Kidney (tissue), 13 donors: ENCODE measurements at regions not wholly inside any gene's neighbourhood (a gene's known extent, or its start where the extent isn't known, plus 50 kb on each side); places are given as distances from the start of the nearest gene placed in this dataset.

Source experiments
- DNase-seq, 5 donors: peaks; one replicate each; pipeline ENCODE4 v3.0.0-alpha.2; 2013 to 2020
- FAIRE-seq: peaks from 2 replicates; lab custom pipeline; 2012; peaks lifted over from hg19 to GRCh38; lab: Jason Lieb, UNC
- H3K27ac ChIP-seq, 2 donors: one replicate each; pipeline ENCODE4 v1.7.0; 2013; ENCODE audit warnings: low read depth in 2 of 2, low read length in 2 of 2, inconsistent platforms in 1 of 2
- H3K27me3 ChIP-seq: one replicate; pipeline ENCODE4 v1.7.1; 2013; ENCODE audit warnings: low read length, inconsistent platforms; ENCODE audit not compliant: control insufficient read depth, insufficient read depth
- H3K36me3 ChIP-seq, 3 donors: one replicate each; pipeline versions ENCODE4 v1.7.0 to v1.7.1; 2013; ENCODE audit warnings: low read length in 3 of 3, control low read depth in 1 of 3, inconsistent platforms in 1 of 3; ENCODE audit not compliant: insufficient read depth in 3 of 3, control insufficient read depth in 2 of 3
- H3K4me1 ChIP-seq, 3 donors: one replicate each; pipeline versions ENCODE4 v1.7.0 to v1.7.1; 2013; ENCODE audit warnings: low read length in 3 of 3, inconsistent platforms in 1 of 3, low read depth in 1 of 3; ENCODE audit not compliant: control insufficient read depth in 2 of 3, insufficient read depth in 2 of 3
- H3K4me3 ChIP-seq, 3 donors: one replicate each; pipeline versions ENCODE4 v1.7.0 to v1.8.1; 2013; ENCODE audit warnings: low read length in 3 of 3, control low read depth in 1 of 3, inconsistent platforms in 1 of 3
- H3K9ac ChIP-seq, 3 donors: one replicate each; pipeline versions ENCODE4 v1.7.0 to v1.7.1; 2013; ENCODE audit warnings: low read length in 3 of 3, control low read depth in 1 of 3, inconsistent platforms in 1 of 3
- H3K9me3 ChIP-seq, 3 donors: one replicate each; pipeline versions ENCODE4 v1.7.0 to v1.7.1; 2013; ENCODE audit warnings: low read length in 3 of 3, control low read depth in 1 of 3, inconsistent platforms in 1 of 3; ENCODE audit not compliant: control insufficient read depth in 2 of 3, insufficient read depth in 1 of 3
- intact Hi-C: fragments of 100-400 bp; cut with DNase I; formaldehyde crosslinking; loops from one replicate; pipeline ENCODE4 v1.11.1; 2022
- TF ChIP-seq, protein P1 (sequence below): IDR thresholded peaks from 3 replicates; pipeline ENCODE4 v1.5.1; 2012; ENCODE audit warnings: mild to moderate bottlenecking, moderate library complexity, borderline replicate concordance; ENCODE audit not compliant: insufficient read depth; ENCODE audit errors: extremely low read depth
- donor health status: control.
- donor health status: control.
- donor health status: control.
- donor health status: control.
- donor health status: control.
- donor health status: DM: yes; HTN: yes; CAD: no.
- donor health status: Normal renal cell carcinoma (clear cell type).

DNA sequence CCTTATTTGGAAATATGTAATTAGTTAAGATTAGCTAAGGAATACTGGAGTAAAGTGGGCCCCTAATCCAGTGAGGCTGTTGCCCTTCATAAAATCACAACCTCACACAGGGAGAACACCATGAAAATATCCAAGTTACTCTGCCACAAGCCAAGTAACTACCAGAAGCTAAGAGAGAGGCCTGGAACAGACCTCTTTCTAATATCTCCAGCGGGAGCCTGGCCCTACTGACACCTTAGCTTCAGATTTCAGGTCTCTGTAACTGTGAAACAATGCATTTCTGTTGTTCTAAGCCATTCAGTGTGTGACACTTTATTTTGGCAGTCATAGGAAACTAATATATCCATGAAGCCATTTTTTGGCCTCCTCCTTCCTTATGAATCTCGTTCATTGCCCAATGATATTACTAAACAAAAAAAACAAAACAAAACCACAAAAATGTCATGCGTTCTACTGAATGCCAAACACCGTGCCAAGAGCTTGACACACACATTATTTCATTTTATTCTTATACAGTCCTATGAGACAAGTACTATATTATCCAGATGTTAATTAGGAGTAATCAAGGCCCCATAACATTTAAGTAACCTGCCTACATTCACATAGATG is 699.0 kb downstream of the MAT2B start:
- Histone ChIP-seq H3K9ac (no peak overlapping the region), H3K36me3 (no peaks in the 10 kb centered on the region), H3K4me1 (no peaks in the 10 kb centered on the region), H3K9me3 (no peaks in the 10 kb centered on the region), H3K27me3 (no peaks in the 10 kb centered on the region), H3K4me3 (no peak overlapping the region), H3K27ac (no peak overlapping the region)
- TF ChIP-seq, protein P1, sequence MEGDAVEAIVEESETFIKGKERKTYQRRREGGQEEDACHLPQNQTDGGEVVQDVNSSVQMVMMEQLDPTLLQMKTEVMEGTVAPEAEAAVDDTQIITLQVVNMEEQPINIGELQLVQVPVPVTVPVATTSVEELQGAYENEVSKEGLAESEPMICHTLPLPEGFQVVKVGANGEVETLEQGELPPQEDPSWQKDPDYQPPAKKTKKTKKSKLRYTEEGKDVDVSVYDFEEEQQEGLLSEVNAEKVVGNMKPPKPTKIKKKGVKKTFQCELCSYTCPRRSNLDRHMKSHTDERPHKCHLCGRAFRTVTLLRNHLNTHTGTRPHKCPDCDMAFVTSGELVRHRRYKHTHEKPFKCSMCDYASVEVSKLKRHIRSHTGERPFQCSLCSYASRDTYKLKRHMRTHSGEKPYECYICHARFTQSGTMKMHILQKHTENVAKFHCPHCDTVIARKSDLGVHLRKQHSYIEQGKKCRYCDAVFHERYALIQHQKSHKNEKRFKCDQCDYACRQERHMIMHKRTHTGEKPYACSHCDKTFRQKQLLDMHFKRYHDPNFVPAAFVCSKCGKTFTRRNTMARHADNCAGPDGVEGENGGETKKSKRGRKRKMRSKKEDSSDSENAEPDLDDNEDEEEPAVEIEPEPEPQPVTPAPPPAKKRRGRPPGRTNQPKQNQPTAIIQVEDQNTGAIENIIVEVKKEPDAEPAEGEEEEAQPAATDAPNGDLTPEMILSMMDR: no peak
- FAIRE-seq (no peak), DNase-seq (no peak)
- intact Hi-C loops: no loop called here

DNA sequence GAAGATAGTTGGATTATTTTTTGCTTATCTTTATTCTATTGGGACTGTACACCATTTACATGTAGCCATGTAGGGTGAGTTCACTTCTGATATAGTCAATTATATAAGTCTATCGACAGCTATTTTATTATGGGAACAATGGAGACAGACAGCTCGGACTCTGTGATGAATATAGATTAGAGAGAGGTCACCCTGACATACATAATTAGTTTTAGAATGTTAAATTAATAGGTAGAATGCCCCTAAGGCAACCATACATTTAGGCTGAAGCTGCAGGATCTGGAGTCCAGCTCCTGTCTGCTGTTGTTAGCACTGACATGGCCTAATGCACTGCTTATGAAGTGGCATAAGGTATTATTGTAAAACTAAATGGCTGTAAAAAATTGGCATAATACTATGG is 700.8 kb downstream of the MAT2B start:
- H3K9ac ChIP-seq: no peak overlapping the region
- no peak for FAIRE-seq
- no peaks in the 10 kb centered on the region for H3K9me3 ChIP-seq
- no peaks in the 10 kb centered on the region for H3K4me1 ChIP-seq
- H3K27ac ChIP-seq: no peak overlapping the region
- H3K4me3 ChIP-seq: no peak overlapping the region
- TF ChIP-seq, protein P1: no peak
- intact Hi-C loops: no loop called here
- no peaks in the 10 kb centered on the region for H3K27me3 ChIP-seq
- no peaks in the 10 kb centered on the region for H3K36me3 ChIP-seq
- DNase-seq: no peak

DNA sequence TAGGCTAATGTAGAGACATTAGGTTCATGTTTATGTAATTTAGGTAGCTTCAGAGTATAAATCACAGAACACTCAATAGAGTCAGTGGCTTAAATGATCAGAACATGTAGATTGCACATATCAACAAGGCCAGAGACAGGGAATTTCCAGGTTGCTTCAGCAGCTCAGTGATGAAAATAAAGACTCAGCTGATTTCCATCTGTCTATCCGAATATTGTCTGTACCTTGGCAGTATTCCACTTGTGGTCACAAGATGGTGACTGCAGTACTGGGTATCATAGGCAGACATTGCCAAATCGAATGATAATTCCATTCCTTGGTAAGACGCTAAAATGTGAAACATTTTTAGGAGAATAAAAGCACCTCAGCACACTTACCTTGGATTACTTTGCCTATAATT is 702.2 kb downstream of the MAT2B start:
- Histone ChIP-seq H3K4me1 (no peaks in the 10 kb centered on the region), H3K27ac (no peak overlapping the region), H3K36me3 (no peaks in the 10 kb centered on the region), H3K9ac (no peak overlapping the region), H3K27me3 (no peaks in the 10 kb centered on the region), H3K4me3 (no peak overlapping the region), H3K9me3 (no peaks in the 10 kb centered on the region)
- intact Hi-C loops: no loop called here
- DNase-seq (no peak), FAIRE-seq (no peak)
- TF ChIP-seq, protein P1: no peak

DNA sequence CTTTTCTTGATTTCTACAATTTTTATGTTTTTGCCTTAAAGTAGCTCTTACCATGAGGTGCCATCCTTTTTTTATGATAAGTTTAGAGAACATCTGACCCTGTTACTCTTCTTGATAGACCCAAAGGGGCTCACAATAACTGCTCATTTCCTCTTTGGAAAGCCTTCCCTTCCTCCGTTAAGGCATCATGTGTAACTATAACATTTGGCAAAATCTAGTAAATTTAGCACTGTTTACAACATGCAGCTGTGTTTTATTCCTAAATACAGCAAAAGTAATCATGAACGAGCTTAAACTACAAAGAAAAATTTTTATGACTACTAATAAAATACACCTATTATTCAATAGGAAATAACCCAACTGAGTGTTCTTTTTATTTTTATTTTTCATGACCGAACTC is 705.1 kb downstream of the MAT2B start:
- H3K4me3 ChIP-seq: no peak overlapping the region
- FAIRE-seq (no peak), DNase-seq (no peak)
- no peak overlapping the region for H3K9ac ChIP-seq
- no peaks in the 10 kb centered on the region for H3K9me3 ChIP-seq
- no peaks in the 10 kb centered on the region for H3K36me3 ChIP-seq
- H3K4me1 ChIP-seq: no peaks in the 10 kb centered on the region
- TF ChIP-seq, protein P1: no peak
- H3K27me3 ChIP-seq: no peaks in the 10 kb centered on the region
- intact Hi-C loops: no loop called here
- H3K27ac ChIP-seq: no peak overlapping the region
